HepG2 (cell line): ENCODE measurements at regions not wholly inside any gene's neighbourhood (a gene's known extent, or its start where the extent isn't known, plus 50 kb on each side); places are given as distances from the start of the nearest gene placed in this dataset.

Experiments
- DNMT1 ChIP-seq: sonication (generic); formaldehyde crosslinking; IDR thresholded peaks from 2 replicates; pipeline ENCODE4 v1.5.1; 2020; ENCODE audit warnings: mild to moderate bottlenecking, missing genetic modification reagents
- GMEB1 ChIP-seq: sonication (generic); formaldehyde crosslinking; IDR thresholded peaks from 2 replicates; pipeline ENCODE4 v1.5.1; 2020; ENCODE audit warnings: missing genetic modification reagents, mild to moderate bottlenecking, borderline replicate concordance
- LCORL ChIP-seq, 2 experiments: fragments of 450-650 bp in 1 of 2; sonication (generic) in 1 of 2; formaldehyde crosslinking in 1 of 2; IDR thresholded peaks; 2 replicates each; pipeline versions ENCODE4 v1.5.0 to v1.6.1; 2017 to 2020; ENCODE audit warnings: antibody characterized with exemption in 1 of 2, missing genetic modification reagents in 1 of 2
- PAF1 ChIP-seq: IDR thresholded peaks from 2 replicates; pipeline ENCODE4 v1.6.1; 2016; ENCODE audit warnings: missing genetic modification reagents, missing compliant biosample characterization
- PAXIP1 ChIP-seq: sonication (generic); formaldehyde crosslinking; conservative IDR thresholded peaks from 2 replicates; pipeline ENCODE4 v1.4.0; 2020; ENCODE audit warnings: mild to moderate bottlenecking, missing genetic modification reagents, moderate library complexity
- RXRB ChIP-seq: IDR thresholded peaks from 2 replicates; pipeline ENCODE4 v1.6.1; 2016; ENCODE audit warnings: borderline replicate concordance, missing genetic modification reagents, missing compliant biosample characterization
- SUZ12 ChIP-seq: fragments of 150-350 bp; IDR thresholded peaks from 2 replicates; pipeline ENCODE4 v1.6.1; 2014; ENCODE audit warnings: low read depth, low read length
- TBX2 ChIP-seq: sonication (generic); formaldehyde crosslinking; IDR thresholded peaks from 2 replicates; pipeline ENCODE4 v1.5.0; 2020; ENCODE audit warnings: missing genetic modification reagents, mild to moderate bottlenecking, borderline replicate concordance
- THAP8 ChIP-seq: sonication (generic); formaldehyde crosslinking; IDR thresholded peaks from 2 replicates; pipeline ENCODE4 v1.5.1; 2020; ENCODE audit warnings: missing genetic modification reagents, mild to moderate bottlenecking, borderline replicate concordance
- ZNF33A ChIP-seq: sonication (generic); formaldehyde crosslinking; IDR thresholded peaks from 2 replicates; pipeline ENCODE4 v1.5.1; 2020; ENCODE audit warnings: missing genetic modification reagents, mild to moderate bottlenecking, moderate library complexity, borderline replicate concordance
- ZNF816 ChIP-seq: sonication (generic); formaldehyde crosslinking; IDR thresholded peaks from 2 replicates; pipeline ENCODE4 v1.8.0; 2022; ENCODE audit warnings: missing genetic modification reagents, mild to moderate bottlenecking, borderline replicate concordance

GRCh38 chr3:64995857-64996551 is 308.2 kb upstream of the ADAMTS9 start (continued):
- TF ChIP-seq GMEB1 (no peak), PAXIP1 (peak; percentile 54), SUZ12 (no peak), THAP8 (CRISPR knock-in tag) (no peak), LCORL (IDR thresholded peaks at IDR 0.05) (no peak), LCORL (CRISPR knock-in tag; IDR thresholded peaks at IDR 0.05) (peak; percentile 39; the same call in 1 of the 2 replicates), DNMT1 (no peak), TBX2 (CRISPR knock-in tag) (peak; percentile 59; the same call in 1 of the 2 replicates), RXRB (CRISPR knock-in tag) (peak; percentile 45; the same call in 1 of the 2 replicates), ZNF33A (CRISPR knock-in tag) (no peak), PAF1 (CRISPR knock-in tag) (no peak), ZNF816 (no peak)
- TF ChIP-seq, all 625 proteins: peak for 21
